Astrocyte of the spinal cord (primary cell): ENCODE measurements at regions not wholly inside any gene's neighbourhood (a gene's known extent, or its start where the extent isn't known, plus 50 kb on each side); places are given as distances from the start of the nearest gene placed in this dataset.

Source experiments
- DNase-seq: peaks from one replicate; pipeline ENCODE4 v3.0.0; 2011; ENCODE audit warnings: low read depth, low spot score
- H3K4me3 ChIP-seq: 2 replicates; pipeline ENCODE4 v1.5.1; 2011; ENCODE audit warnings: low read depth, mild to moderate bottlenecking, low read length, moderate library complexity
- CTCF ChIP-seq: IDR thresholded peaks from 2 replicates; pipeline ENCODE4 v1.5.1; 2012; ENCODE audit warnings: low read depth, mild to moderate bottlenecking, low read length, inconsistent platforms
- in situ Hi-C: cut with HindIII; loops from 2 replicates; pipeline ENCODE4 v1.10.0; 2017; ENCODE audit warnings: low sequenced_read_pairs

GRCh38 chr1:232252546-232253118, 377.3 kb downstream of the SIPA1L2 start:
- in situ Hi-C loops, result no loop called here

GRCh38 chr1:232250838-232251237, 379.1 kb downstream of the SIPA1L2 start:
- no peak for TF ChIP-seq CTCF
- DNase-seq, result no peak
- H3K4me3 ChIP-seq, result no peak overlapping the region
- in situ Hi-C loops, result no loop called here

More at GRCh38 chr1:232252546-232253118, 377.3 kb downstream of the SIPA1L2 start:
- no peak for DNase-seq
- H3K4me3 ChIP-seq, result no peak overlapping the region
- no peak for TF ChIP-seq CTCF

- no peak for TF ChIP-seq CTCF
- in situ Hi-C loops, result no loop called here
- H3K4me3 ChIP-seq, result no peak overlapping the region
- no peak for DNase-seq
These were observed 379.8 kb downstream of the SIPA1L2 start for GRCh38 chr1:232249861-232250777.

GRCh38 chr1:232249339-232249738, 380.6 kb downstream of the SIPA1L2 start:
- no peak for DNase-seq
- no peak for TF ChIP-seq CTCF
- in situ Hi-C loops, result no loop called here
- H3K4me3 ChIP-seq, result no peak overlapping the region

GRCh38 chr1:232248276-232248820, 381.6 kb downstream of the SIPA1L2 start:
- DNase-seq, result no peak
- H3K4me3 ChIP-seq, result no peak overlapping the region
- in situ Hi-C loops, result no loop called here
- TF ChIP-seq CTCF, result no peak

- no peak for TF ChIP-seq CTCF
- in situ Hi-C loops, result no loop called here
- DNase-seq, result no peak
- H3K4me3 ChIP-seq, result no peak overlapping the region
These were observed 382.3 kb downstream of the SIPA1L2 start for GRCh38 chr1:232247669-232248068.
